HPDE6-E6E7 (cell line): ENCODE measurements at regions not wholly inside any gene's neighbourhood (a gene's known extent, or its start where the extent isn't known, plus 50 kb on each side); places are given as distances from the start of the nearest gene placed in this dataset.

ENCODE experiments used
- DNase-seq: peaks from one replicate; pipeline ENCODE4 v3.0.0; 2011; ENCODE audit warnings: missing footprints; ENCODE audit errors: extremely low spot score

DNA sequence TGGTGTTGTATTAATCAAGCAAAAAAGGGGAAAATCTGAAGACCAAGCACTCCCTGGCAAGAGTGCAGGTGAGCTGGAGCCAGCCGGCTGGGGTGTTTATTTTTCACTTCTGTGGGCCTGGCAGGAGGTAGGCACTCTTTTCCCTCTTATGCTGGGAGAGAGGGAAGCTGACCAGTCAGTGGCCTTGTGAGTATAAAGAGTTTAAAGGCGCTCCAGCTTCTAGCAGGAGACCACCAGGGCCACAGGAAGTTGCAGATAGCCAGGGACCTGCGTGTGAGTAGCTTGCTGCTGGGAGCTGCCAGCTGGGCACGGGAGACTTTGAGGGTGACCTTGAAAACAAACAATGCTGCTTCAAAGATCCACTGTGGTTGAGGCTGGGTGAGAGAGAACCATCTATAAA, 217.4 kb upstream of the PWP1 start:
- DNase-seq: no peak

DNA sequence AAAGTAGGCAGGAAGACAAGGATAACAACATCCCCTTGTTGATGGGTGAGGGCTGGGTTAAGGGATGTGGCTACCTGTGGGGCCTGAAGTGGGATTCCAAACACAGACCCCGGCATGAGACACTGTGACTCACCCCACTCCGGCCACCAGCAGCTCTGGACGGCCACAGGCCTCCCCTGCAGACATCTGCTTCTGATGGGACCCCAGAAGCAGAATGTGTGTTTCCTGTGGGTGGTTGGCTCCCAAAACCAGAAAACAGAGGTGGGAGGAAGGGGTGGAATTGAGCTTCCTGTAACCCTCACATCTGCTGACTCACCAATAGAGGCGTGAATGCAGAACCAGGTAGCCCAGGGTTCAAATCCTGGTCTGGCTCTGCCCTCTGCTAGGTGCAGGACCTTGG, 216.6 kb upstream of the PWP1 start:
- no peak for DNase-seq

- no peak for DNase-seq
Observed at GRCh38 chr12:107470645-107471044, 215.0 kb upstream of the PWP1 start.

DNA sequence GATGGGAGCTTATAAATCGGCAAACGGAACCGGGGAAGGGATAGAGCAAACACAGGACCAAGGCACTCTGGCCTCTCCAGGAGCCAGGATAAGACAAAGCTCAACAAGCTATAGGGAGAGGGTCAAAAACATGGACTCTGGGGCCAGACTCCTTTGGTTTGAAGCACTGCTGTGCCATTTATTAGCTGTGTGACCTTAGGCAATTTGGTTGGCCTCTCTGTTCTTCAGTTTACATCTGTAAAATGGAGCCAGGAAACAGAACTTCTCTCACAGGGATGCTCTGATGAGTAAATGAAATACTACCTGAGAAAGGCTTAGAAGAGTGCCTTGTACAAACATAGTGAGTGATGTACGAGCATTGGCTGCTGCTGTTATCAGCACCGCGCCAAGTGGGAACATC, 213.3 kb upstream of the PWP1 start:
- no peak for DNase-seq

- no peak for DNase-seq
Observed at GRCh38 chr12:107474099-107474498, 211.5 kb upstream of the PWP1 start.

- DNase-seq: no peak
Observed at GRCh38 chr12:107474639-107475539, 210.7 kb upstream of the PWP1 start.

GRCh38 chr12:107475900-107476299, 209.7 kb upstream of the PWP1 start:
- no peak for DNase-seq

- no peak for DNase-seq
Observed at GRCh38 chr12:107477018-107477417, 208.6 kb upstream of the PWP1 start.

GRCh38 chr12:107477947-107478610, 207.5 kb upstream of the PWP1 start:
- peak; percentile 44 for DNase-seq

GRCh38 chr12:107478881-107479280, 206.7 kb upstream of the PWP1 start:
- DNase-seq: no peak

DNA sequence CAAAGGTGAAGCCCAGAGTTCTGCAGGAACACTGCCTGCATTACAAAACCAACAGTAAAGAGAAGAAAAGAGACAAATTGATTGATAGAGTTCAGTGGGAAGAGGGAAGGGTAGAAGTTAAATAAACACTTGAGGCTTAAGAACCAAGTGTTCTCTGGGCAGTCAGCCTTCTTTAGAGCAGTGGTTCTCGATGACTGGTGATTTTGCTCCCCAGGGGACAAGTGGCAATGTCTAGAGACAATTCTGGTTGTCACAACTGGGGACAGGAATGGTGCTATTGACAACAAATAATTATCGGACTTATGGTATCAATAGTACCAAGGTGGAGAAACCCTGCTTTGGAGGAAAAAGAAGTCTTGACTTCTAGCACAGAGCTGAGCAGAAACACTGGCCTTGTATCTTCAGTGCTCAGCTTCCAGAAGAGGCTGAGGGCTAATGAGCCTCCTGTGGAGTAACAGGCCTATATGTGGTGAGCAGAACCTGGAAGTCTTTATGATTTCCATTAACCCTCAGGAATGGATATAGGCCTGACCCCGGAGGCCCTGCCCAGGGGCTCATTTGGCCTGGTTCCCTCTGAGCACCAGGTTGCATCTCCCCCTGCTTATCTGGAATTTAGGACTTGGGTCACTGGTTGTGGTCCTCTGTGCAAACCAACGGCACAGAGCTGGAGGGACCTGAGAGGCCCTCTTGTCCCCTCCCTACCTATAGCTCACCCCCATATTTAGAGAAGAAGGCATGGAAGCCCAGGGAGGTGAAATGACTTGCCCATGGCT, 204.6 kb upstream of the PWP1 start:
- no peak for DNase-seq

GRCh38 chr12:107484230-107484629, 201.4 kb upstream of the PWP1 start:
- DNase-seq: no peak

GRCh38 chr12:107484941-107485340, 200.7 kb upstream of the PWP1 start:
- DNase-seq: no peak

GRCh38 chr12:107485731-107486130, 199.9 kb upstream of the PWP1 start:
- no peak for DNase-seq

- no peak for DNase-seq
Observed at GRCh38 chr12:107486140-107486892, 199.3 kb upstream of the PWP1 start.

DNA sequence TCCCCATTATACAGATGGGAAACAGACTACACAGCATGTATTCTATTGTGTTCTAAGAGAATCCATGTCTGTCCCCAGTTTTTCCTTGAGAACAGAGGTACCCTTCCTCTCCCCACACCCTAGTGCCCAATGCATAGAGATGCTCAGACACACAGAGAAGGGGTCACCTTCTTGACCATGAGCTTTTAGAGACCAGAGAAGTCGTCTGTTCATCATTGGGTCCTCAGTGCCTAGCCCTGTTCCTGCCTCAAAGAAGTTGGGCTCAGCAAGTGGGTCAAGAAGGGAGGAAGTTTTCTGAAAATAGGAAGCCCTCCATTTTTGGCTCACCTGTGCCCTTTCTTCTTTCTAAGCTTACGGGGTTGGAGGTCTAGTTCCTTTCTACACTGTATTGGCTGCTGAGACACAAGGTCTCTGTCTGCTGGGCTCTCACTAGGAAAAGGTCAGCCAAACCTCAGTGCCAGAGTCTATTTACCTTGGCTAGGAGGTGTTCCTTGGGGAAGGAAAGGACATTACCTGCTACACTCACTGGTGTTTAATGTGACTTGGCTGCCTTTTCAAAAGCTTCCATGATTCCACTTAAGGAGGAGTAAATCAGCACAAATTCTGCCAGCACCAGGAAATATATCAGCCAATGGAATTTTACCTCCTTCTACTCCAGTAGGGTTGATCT, 198.5 kb upstream of the PWP1 start:
- DNase-seq: no peak

GRCh38 chr12:107488666-107489065, 196.9 kb upstream of the PWP1 start:
- no peak for DNase-seq

- DNase-seq: no peak
Observed at GRCh38 chr12:107490010-107490409, 195.6 kb upstream of the PWP1 start.

- no peak for DNase-seq
Observed at GRCh38 chr12:107491856-107492255, 193.7 kb upstream of the PWP1 start.

- DNase-seq: no peak
Observed at GRCh38 chr12:107492393-107493134, 193.0 kb upstream of the PWP1 start.

DNA sequence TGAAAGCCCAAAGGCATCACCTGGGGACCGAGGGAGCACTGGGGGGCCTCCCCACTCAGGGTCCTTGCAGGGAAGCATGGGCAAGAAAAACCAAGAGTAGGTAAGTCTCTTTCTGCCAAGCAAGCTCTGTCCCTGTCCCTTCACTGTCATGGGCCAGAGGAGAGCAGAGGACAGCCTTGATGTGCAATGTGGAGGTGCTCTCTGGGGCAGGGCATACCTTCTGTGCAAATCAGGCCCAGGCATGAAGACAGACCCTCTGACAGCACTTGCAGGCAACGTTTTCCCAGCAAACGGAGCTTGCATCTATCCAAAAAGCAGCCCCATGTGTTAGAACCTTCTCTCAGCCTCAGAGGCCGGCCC, 192.5 kb upstream of the PWP1 start:
- DNase-seq: no peak
